ENCODE measurements at regions not wholly inside any gene's neighbourhood (a gene's known extent, or its start where the extent isn't known, plus 50 kb on each side); places are given as distances from the start of the nearest gene placed in this dataset.
"Not testable (repeated sequence)": the region's sequence is repeated elsewhere in the genome, so short reads cannot be mapped to it uniquely, and the experiment has no call there.

- DNase-seq (ENCODE audit: low read depth, low spot score) (no peak), FAIRE-seq (no peak)
- Histone ChIP-seq H3K36me3 (ENCODE audit: control insufficient read depth in 2 of 2, extremely low read depth in 1 of 2, insufficient read depth in 2 of 2, low read length in 2 of 2) (no peaks in the 10 kb centered on the region), H3K9me3 (replicated peaks; ENCODE audit: control insufficient read depth, insufficient read depth, low read length) (peaks cover 1% of the 10 kb centered on the region), H2AFZ (ENCODE audit: low read depth, low read length) (no peak overlapping the region), H3K27ac (ENCODE audit: insufficient read depth, low read depth, low read length) (no peak overlapping the region), H3K9ac (replicated peaks; ENCODE audit: extremely low read depth, insufficient read depth, low read length) (no peak overlapping the region), H3K79me2 (ENCODE audit: control insufficient read depth, insufficient read depth, low read length) (no peaks in the 10 kb centered on the region), H3K4me2 (ENCODE audit: insufficient read depth, low read length) (no peak overlapping the region), H3K9me1 (replicated peaks; ENCODE audit: control insufficient read depth, extremely low read depth, insufficient read depth, low read length) (no peaks in the 10 kb centered on the region), H3K27me3 (ENCODE audit: control insufficient read depth in 2 of 2, insufficient read depth in 2 of 2, low read length in 2 of 2) (no peaks in the 10 kb centered on the region), H3K4me1 (ENCODE audit: control insufficient read depth, extremely low read depth, insufficient read depth, low read length) (no peaks in the 10 kb centered on the region), H4K20me1 (replicated peaks; ENCODE audit: control insufficient read depth, extremely low read depth, insufficient read depth, low read length) (no peaks in the 10 kb centered on the region), H3K4me3 (replicated peaks in 1 of 3; ENCODE audit: insufficient read depth in 1 of 3, low read depth in 1 of 3, low read length in 3 of 3) (no peak overlapping the region)
- dilution Hi-C loops (cut with MboI; ENCODE audit: extremely low pct_ligation_motif_present, low sequenced_read_pairs), result no loop called here
- ChIA-PET POLR2A (no interaction called here), CTCF (no interaction called here)
- intact Hi-C loops (cut with micrococcal nuclease), result no loop called here
- no peak for TF ChIP-seq POLR2AphosphoS5 (IDR thresholded peaks at IDR 0.05; ENCODE audit: insufficient read depth, low read depth, low read length)
- TF ChIP-seq POLR2A (IDR thresholded peaks at IDR 0.05; ENCODE audit: low read depth, low read length), result no peak
- TF ChIP-seq JUN (IDR thresholded peaks at IDR 0.05; ENCODE audit: borderline replicate concordance, insufficient read depth, insufficient read length, low read depth), result no peak
- no peak for TF ChIP-seq CTCF (IDR thresholded peaks at IDR 0.05; ENCODE audit: extremely low read depth in 1 of 2, insufficient read depth in 1 of 2, low read depth in 1 of 2, low read length in 2 of 2)
- TF ChIP-seq MYC (IDR thresholded peaks at IDR 0.05; ENCODE audit: low read depth, low read length), result no peak
- no peak for TF ChIP-seq GATA2 (IDR thresholded peaks at IDR 0.05; ENCODE audit: insufficient read depth, insufficient read length, low read depth, low read length)
- TF ChIP-seq FOS (IDR thresholded peaks at IDR 0.05; ENCODE audit: borderline replicate concordance, insufficient read depth, low read length), result no peak
- TF ChIP-seq EZH2 (IDR thresholded peaks at IDR 0.05; ENCODE audit: borderline replicate concordance, low read depth, low read length, severe bottlenecking), result no peak
- no peak for TF ChIP-seq MAX (IDR thresholded peaks at IDR 0.05; ENCODE audit: insufficient read depth, insufficient read length)
- no TSS peak for BruUV-seq (replicated peaks)
These were observed 89.8 kb upstream of the PRKG2 start for GRCh38 chr4:81304871-81305270.

GRCh38 chr4:81300352-81300751, 85.3 kb upstream of the PRKG2 start:
- H3K79me2 ChIP-seq (ENCODE audit: control insufficient read depth, insufficient read depth, low read length); H3K27ac ChIP-seq (ENCODE audit: insufficient read depth, low read depth, low read length); H2AFZ ChIP-seq (ENCODE audit: low read depth, low read length); H3K36me3 ChIP-seq (ENCODE audit: control insufficient read depth in 2 of 2, extremely low read depth in 1 of 2, insufficient read depth in 2 of 2, low read length in 2 of 2); H3K9ac ChIP-seq (replicated peaks; ENCODE audit: extremely low read depth, insufficient read depth, low read length); H3K27me3 ChIP-seq (ENCODE audit: control insufficient read depth in 2 of 2, insufficient read depth in 2 of 2, low read length in 2 of 2); H3K4me1 ChIP-seq (ENCODE audit: control insufficient read depth, extremely low read depth, insufficient read depth, low read length); BruUV-seq (replicated peaks); H3K4me3 ChIP-seq (replicated peaks in 1 of 3; ENCODE audit: insufficient read depth in 1 of 3, low read depth in 1 of 3, low read length in 3 of 3); H3K9me1 ChIP-seq (replicated peaks; ENCODE audit: control insufficient read depth, extremely low read depth, insufficient read depth, low read length); dilution Hi-C loops (cut with MboI; ENCODE audit: extremely low pct_ligation_motif_present, low sequenced_read_pairs); FAIRE-seq; POLR2A ChIA-PET; CTCF ChIA-PET; H3K9me3 ChIP-seq (replicated peaks; ENCODE audit: control insufficient read depth, insufficient read depth, low read length); DNase-seq (ENCODE audit: low read depth, low spot score); intact Hi-C loops (cut with micrococcal nuclease); H3K4me2 ChIP-seq (ENCODE audit: insufficient read depth, low read length); H4K20me1 ChIP-seq (replicated peaks; ENCODE audit: control insufficient read depth, extremely low read depth, insufficient read depth, low read length): not testable (repeated sequence)
